H9 (cell line): ENCODE measurements at regions not wholly inside any gene's neighbourhood (a gene's known extent, or its start where the extent isn't known, plus 50 kb on each side); places are given as distances from the start of the nearest gene placed in this dataset.

ENCODE experiments used
- DNase-seq: peaks from one replicate; pipeline ENCODE4 v3.0.0-alpha.2; 2017
- H2AFZ ChIP-seq: one replicate; pipeline ENCODE4 v1.6.1; 2013; ENCODE audit warnings: mild to moderate bottlenecking, low read length, control low read depth, moderate library complexity
- H2AK5ac ChIP-seq: 2 replicates; pipeline ENCODE4 v1.6.1; 2013; ENCODE audit warnings: low read length, control low read depth, mixed read lengths; ENCODE audit not compliant: insufficient read length
- H2BK120ac ChIP-seq: one replicate; pipeline ENCODE4 v1.6.1; 2013; ENCODE audit warnings: low read depth, mild to moderate bottlenecking, low read length, control low read depth, inconsistent platforms; ENCODE audit not compliant: poor library complexity, severe bottlenecking
- H2BK12ac ChIP-seq: 2 replicates; pipeline ENCODE4 v1.6.1; 2013; ENCODE audit warnings: low read length, control low read depth, mixed read lengths, low read depth; ENCODE audit not compliant: insufficient read length
- H2BK15ac ChIP-seq: 2 replicates; pipeline ENCODE4 v1.6.1; 2013; ENCODE audit warnings: low read depth, low read length, control low read depth
- H2BK20ac ChIP-seq: one replicate; pipeline ENCODE4 v1.6.1; 2013; ENCODE audit warnings: low read depth, mild to moderate bottlenecking, low read length, control low read depth, inconsistent platforms; ENCODE audit not compliant: poor library complexity, severe bottlenecking
- H2BK5ac ChIP-seq: 2 replicates; pipeline ENCODE4 v1.6.1; 2013; ENCODE audit warnings: low read length, control low read depth, mixed read lengths; ENCODE audit not compliant: insufficient read length
- H3K14ac ChIP-seq: 2 replicates; pipeline ENCODE4 v1.6.1; 2013; ENCODE audit warnings: low read length, control low read depth; ENCODE audit not compliant: insufficient read depth
- H3K18ac ChIP-seq: 2 replicates; pipeline ENCODE4 v1.6.1; 2013; ENCODE audit warnings: low read depth, mild to moderate bottlenecking, mixed read lengths, low read length, control low read depth; ENCODE audit not compliant: insufficient read length
- H3K23ac ChIP-seq: 2 replicates; pipeline ENCODE4 v1.6.1; 2013; ENCODE audit warnings: low read length, control low read depth, mixed read lengths, low read depth; ENCODE audit not compliant: insufficient read length
- H3K23me2 ChIP-seq: 2 replicates; pipeline ENCODE4 v1.6.1; 2013; ENCODE audit warnings: low read depth, mild to moderate bottlenecking, mixed read lengths, low read length, control low read depth; ENCODE audit not compliant: insufficient read length, poor library complexity, severe bottlenecking
- H3K27ac ChIP-seq: 2 replicates; pipeline ENCODE4 v1.5.1; 2013; ENCODE audit warnings: low read length, control low read depth, mixed read lengths, low read depth; ENCODE audit not compliant: insufficient read length
- H3K27me3 ChIP-seq: 2 replicates; pipeline ENCODE4 v1.6.1; 2013; ENCODE audit warnings: low read length, control low read depth, inconsistent platforms; ENCODE audit not compliant: insufficient read depth
- H3K4ac ChIP-seq: 2 replicates; pipeline ENCODE4 v1.6.1; 2013; ENCODE audit warnings: low read depth, mild to moderate bottlenecking, control low read depth, inconsistent platforms, low read length, moderate library complexity
- H3K4me1 ChIP-seq: 2 replicates; pipeline ENCODE4 v1.6.1; 2013; ENCODE audit warnings: low read length, control low read depth, inconsistent platforms; ENCODE audit not compliant: insufficient read depth
- H3K4me2 ChIP-seq: 2 replicates; pipeline ENCODE4 v1.6.1; 2013; ENCODE audit warnings: low read length, control low read depth, mixed read lengths; ENCODE audit not compliant: insufficient read length, insufficient read depth
- H3K56ac ChIP-seq: 2 replicates; pipeline ENCODE4 v1.6.1; 2013; ENCODE audit warnings: low read depth, mild to moderate bottlenecking, mixed read lengths, low read length, control low read depth; ENCODE audit not compliant: insufficient read length
- H3K79me1 ChIP-seq: 2 replicates; pipeline ENCODE4 v1.6.1; 2013; ENCODE audit warnings: low read depth, mild to moderate bottlenecking, moderate library complexity, low read length, control low read depth, inconsistent platforms; ENCODE audit not compliant: insufficient read depth, poor library complexity, severe bottlenecking
- H3K79me2 ChIP-seq: 2 replicates; pipeline ENCODE4 v1.6.1; 2013; ENCODE audit warnings: low read length, control low read depth, inconsistent platforms; ENCODE audit not compliant: insufficient read depth
- H3K9ac ChIP-seq: 2 replicates; pipeline ENCODE4 v1.6.1; 2013; ENCODE audit warnings: low read length, control low read depth, mixed read lengths; ENCODE audit not compliant: insufficient read length; ENCODE audit errors: extremely low read depth
- H3K9me3 ChIP-seq: one replicate; pipeline ENCODE4 v1.6.1; 2013; ENCODE audit warnings: low read depth, low read length, inconsistent platforms; ENCODE audit not compliant: control insufficient read depth
- H3T11ph ChIP-seq: one replicate; pipeline ENCODE4 v1.6.1; 2013; ENCODE audit warnings: mild to moderate bottlenecking, low read length, control low read depth, inconsistent platforms
- H4K20me1 ChIP-seq: one replicate; pipeline ENCODE4 v1.6.1; 2013; ENCODE audit not compliant: control insufficient read depth, insufficient read length, insufficient read depth
- H4K5ac ChIP-seq: 2 replicates; pipeline ENCODE4 v1.6.1; 2013; ENCODE audit warnings: low read depth, mild to moderate bottlenecking, mixed read lengths, low read length, control low read depth; ENCODE audit not compliant: insufficient read length
- H4K8ac ChIP-seq: replicated peaks from 2 replicates; pipeline ENCODE4 v1.6.1; 2013; ENCODE audit warnings: low read length, control low read depth, mixed read lengths, low read depth; ENCODE audit not compliant: insufficient read length
- H4K91ac ChIP-seq: 2 replicates; pipeline ENCODE4 v1.6.1; 2013; ENCODE audit warnings: low read depth, mild to moderate bottlenecking, moderate library complexity, mixed read lengths, low read length, control low read depth; ENCODE audit not compliant: insufficient read length
- H3K27ac Mint-ChIP-seq, 3 experiments: 2 replicates in 2 of 3; 3 replicates in 1 of 3; pipeline ENCODE4 v1.8.0; 2020 to 2021; ENCODE audit warnings: mixed read lengths in 3 of 3, mild to moderate bottlenecking in 1 of 3, moderate library complexity in 1 of 3
- H3K27me3 Mint-ChIP-seq: 2 replicates; pipeline ENCODE4 v1.8.0; 2021; ENCODE audit warnings: low read depth, mild to moderate bottlenecking, moderate library complexity, mixed read lengths
- H3K36me3 Mint-ChIP-seq, 3 experiments: 2 replicates in 2 of 3; 3 replicates in 1 of 3; pipeline ENCODE4 v1.8.0; 2020 to 2021; ENCODE audit warnings: low read depth in 3 of 3, mixed read lengths in 3 of 3; ENCODE audit not compliant: insufficient read depth in 1 of 3
- H3K4me1 Mint-ChIP-seq, 2 experiments: 2 replicates each; pipeline ENCODE4 v1.8.0; 2020; ENCODE audit warnings: mixed read lengths in 2 of 2
- H3K4me3 Mint-ChIP-seq, 2 experiments: 2 replicates in 1 of 2; 3 replicates in 1 of 2; pipeline ENCODE4 v1.8.0; 2020 to 2021; ENCODE audit warnings: mild to moderate bottlenecking in 2 of 2, mixed read lengths in 2 of 2, moderate library complexity in 1 of 2
- H3K9me3 Mint-ChIP-seq, 2 experiments: 2 replicates in 1 of 2; 3 replicates in 1 of 2; pipeline ENCODE4 v1.8.0; 2020; ENCODE audit warnings: mild to moderate bottlenecking in 2 of 2, mixed read lengths in 2 of 2, moderate library complexity in 1 of 2
- CTCF ChIP-seq: fragments of 200-600 bp; sonication (generic); conservative IDR thresholded peaks from 3 replicates; pipeline ENCODE4 v1.8.0; 2021; ENCODE audit warnings: antibody characterized with exemption, mild to moderate bottlenecking
- WGBS: extraction: QIAGEN DNeasy Blood & Tissue Kit; methylation state at CpG from one replicate; pipeline ENCODE4 v1.1.7; 2013; ENCODE audit warnings: missing lambda C conversion rate, low lambda C conversion rate, mixed read lengths; ENCODE audit not compliant: insufficient read length; ENCODE audit errors: extremely low coverage; 5-methylcytosine and 5-hydroxymethylcytosine counted together

- Histone ChIP-seq H3K4me2 (no peak overlapping the region), H2BK12ac (no peak overlapping the region), H4K8ac (no peak overlapping the region), H3K4ac (no peak overlapping the region), H4K5ac (no peak overlapping the region), H3K23me2 (no peaks in the 10 kb centered on the region), H3K18ac (no peak overlapping the region), H2BK120ac (no peak overlapping the region), H2BK5ac (no peak overlapping the region), H3K9me3 (no peaks in the 10 kb centered on the region), H2BK20ac (no peak overlapping the region), H3K23ac (no peak overlapping the region), H3K79me2 (no peaks in the 10 kb centered on the region), H3K27ac (no peak overlapping the region), H3K56ac (no peak overlapping the region), H3K79me1 (no peaks in the 10 kb centered on the region), H3K14ac (no peak overlapping the region), H2AK5ac (no peak overlapping the region), H4K91ac (no peak overlapping the region), H2BK15ac (no peak overlapping the region), H3K4me1 (no peaks in the 10 kb centered on the region), H3T11ph (no peak overlapping the region), H4K20me1 (no peaks in the 10 kb centered on the region), H2AFZ (no peak overlapping the region), H3K9ac (no peak overlapping the region), H3K27me3 (no peaks in the 10 kb centered on the region)
- Mint-ChIP-seq H3K36me3 (peaks cover 0 to 5% (median 2%) of the 10 kb centered on the region in 3 experiments; a peak in 4 of 7 replicates), H3K4me1 (no peaks in the 10 kb centered on the region), H3K9me3 (peaks cover 0 to 3% of the 10 kb centered on the region in 2 experiments; a peak in 3 of 5 replicates), H3K27me3 (no peaks in the 10 kb centered on the region), H3K4me3 (no peak overlapping the region), H3K27ac (no peak overlapping the region)
- TF ChIP-seq CTCF: no peak
- no CpG with 5 or more reads among the region's 3 CpGs for WGBS
- DNase-seq: no peak
Measured at GRCh38 chr4:64876021-64876420, 466.8 kb upstream of the TECRL start.
